GM12873 (cell line): ENCODE measurements at regions not wholly inside any gene's neighbourhood (a gene's known extent, or its start where the extent isn't known, plus 50 kb on each side); places are given as distances from the start of the nearest gene placed in this dataset.

ENCODE experiments used
- TF ChIP-seq, protein P1 (sequence below): IDR thresholded peaks from 2 replicates; pipeline ENCODE4 v1.5.1; 2012; ENCODE audit warnings: low read depth, mild to moderate bottlenecking, moderate library complexity, low read length, control low read depth; ENCODE audit not compliant: insufficient read depth; ENCODE audit errors: missing control alignments

GRCh38 chr13:44064357-44064756 lies 184.7 kb downstream of the LACC1 start:
- TF ChIP-seq, protein P1, sequence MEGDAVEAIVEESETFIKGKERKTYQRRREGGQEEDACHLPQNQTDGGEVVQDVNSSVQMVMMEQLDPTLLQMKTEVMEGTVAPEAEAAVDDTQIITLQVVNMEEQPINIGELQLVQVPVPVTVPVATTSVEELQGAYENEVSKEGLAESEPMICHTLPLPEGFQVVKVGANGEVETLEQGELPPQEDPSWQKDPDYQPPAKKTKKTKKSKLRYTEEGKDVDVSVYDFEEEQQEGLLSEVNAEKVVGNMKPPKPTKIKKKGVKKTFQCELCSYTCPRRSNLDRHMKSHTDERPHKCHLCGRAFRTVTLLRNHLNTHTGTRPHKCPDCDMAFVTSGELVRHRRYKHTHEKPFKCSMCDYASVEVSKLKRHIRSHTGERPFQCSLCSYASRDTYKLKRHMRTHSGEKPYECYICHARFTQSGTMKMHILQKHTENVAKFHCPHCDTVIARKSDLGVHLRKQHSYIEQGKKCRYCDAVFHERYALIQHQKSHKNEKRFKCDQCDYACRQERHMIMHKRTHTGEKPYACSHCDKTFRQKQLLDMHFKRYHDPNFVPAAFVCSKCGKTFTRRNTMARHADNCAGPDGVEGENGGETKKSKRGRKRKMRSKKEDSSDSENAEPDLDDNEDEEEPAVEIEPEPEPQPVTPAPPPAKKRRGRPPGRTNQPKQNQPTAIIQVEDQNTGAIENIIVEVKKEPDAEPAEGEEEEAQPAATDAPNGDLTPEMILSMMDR, result no peak

- TF ChIP-seq, protein P1, result no peak
These were observed 188.5 kb downstream of the LACC1 start for GRCh38 chr13:44068169-44068568.

DNA sequence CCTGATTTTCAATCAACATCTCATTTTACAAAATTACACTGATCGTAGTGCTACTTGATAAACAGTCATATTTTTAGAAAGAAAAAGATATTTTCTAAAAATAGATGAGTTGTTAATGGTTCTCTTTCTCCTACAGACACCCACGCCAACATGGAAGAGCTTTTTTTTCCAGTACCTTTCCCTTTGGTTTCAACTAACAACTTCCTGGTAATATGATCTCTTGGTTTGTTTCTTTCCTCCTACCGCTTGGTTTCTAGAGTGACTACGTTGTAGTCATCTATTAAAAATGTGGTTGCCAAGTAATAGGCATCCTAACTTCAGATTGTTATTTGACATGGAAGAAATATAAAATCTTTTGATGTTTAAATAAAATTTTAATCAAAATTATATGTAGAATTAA lies 189.0 kb downstream of the LACC1 start:
- TF ChIP-seq, protein P1, result no peak

DNA sequence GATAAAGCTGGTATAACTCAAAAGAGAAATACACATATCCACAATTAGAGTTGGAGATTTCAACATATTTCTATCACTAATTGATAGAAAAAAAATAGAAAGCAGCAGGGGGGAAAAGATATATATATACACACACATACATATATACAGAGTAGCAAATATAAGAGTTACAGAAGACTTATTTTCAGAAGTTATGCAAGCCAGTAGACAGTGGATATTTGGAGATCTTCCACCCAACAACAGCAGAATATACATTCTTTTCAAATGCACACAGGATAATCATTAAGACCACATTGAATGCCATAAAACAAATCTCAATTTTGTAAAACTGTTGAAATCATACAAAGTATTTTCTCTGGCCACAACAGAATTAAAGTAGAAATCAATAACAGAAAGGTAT lies 192.8 kb downstream of the LACC1 start:
- TF ChIP-seq, protein P1, result no peak

DNA sequence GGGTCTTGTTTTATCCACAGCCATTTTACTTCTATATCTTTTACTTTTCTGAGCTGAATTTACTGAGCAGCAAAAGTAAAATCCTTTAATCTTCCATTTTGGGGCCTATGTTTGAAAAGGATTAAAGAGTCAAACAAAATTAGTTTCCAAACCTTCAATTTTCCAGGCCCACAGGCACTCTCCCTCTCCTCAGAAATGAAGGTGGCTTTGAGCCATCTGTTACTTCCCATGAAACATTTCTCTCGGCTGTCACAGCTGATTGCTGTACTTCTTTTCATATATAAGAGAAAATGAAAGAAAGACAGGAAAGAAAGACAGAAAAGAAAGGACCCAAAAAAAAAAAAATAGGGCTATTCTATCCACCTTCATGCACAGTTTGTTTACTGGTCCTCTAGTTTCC lies 194.9 kb downstream of the LACC1 start:
- TF ChIP-seq, protein P1, result no peak

GRCh38 chr13:44075113-44075512 lies 195.4 kb downstream of the LACC1 start:
- TF ChIP-seq, protein P1, result no peak

- TF ChIP-seq, protein P1, result no peak
These were observed 199.2 kb downstream of the LACC1 start for GRCh38 chr13:44078806-44079376.
